GM12865 (cell line): ENCODE measurements at regions not wholly inside any gene's neighbourhood (a gene's known extent, or its start where the extent isn't known, plus 50 kb on each side); places are given as distances from the start of the nearest gene placed in this dataset.

Experiments used
- DNase-seq: peaks from one replicate; pipeline ENCODE4 v3.0.0; 2010; ENCODE audit warnings: low read depth
- H3K4me3 ChIP-seq: 2 replicates; pipeline ENCODE4 v1.5.1; 2011; ENCODE audit warnings: mild to moderate bottlenecking, low read depth, low read length, control low read depth
- CTCF ChIP-seq: IDR thresholded peaks from 2 replicates; pipeline ENCODE4 v1.5.1; 2011; ENCODE audit warnings: low read length, control low read depth, low read depth, inconsistent platforms; ENCODE audit not compliant: insufficient read depth; ENCODE audit errors: missing control alignments

- no peak overlapping the region for H3K4me3 ChIP-seq
- no peak for TF ChIP-seq CTCF
- DNase-seq = no peak
Observed at GRCh38 chr20:6831461-6831860, 64.0 kb downstream of the BMP2 start.

- H3K4me3 ChIP-seq = no peak overlapping the region
- TF ChIP-seq CTCF = no peak
- DNase-seq = no peak
Observed at GRCh38 chr20:6832811-6833210, 65.3 kb downstream of the BMP2 start.

- H3K4me3 ChIP-seq = no peak overlapping the region
- TF ChIP-seq CTCF = no peak
- DNase-seq = no peak
Observed at GRCh38 chr20:6835609-6836008, 68.1 kb downstream of the BMP2 start.

GRCh38 chr20:6836821-6837374 lies 69.4 kb downstream of the BMP2 start:
- DNase-seq = no peak
- H3K4me3 ChIP-seq = no peak overlapping the region
- no peak for TF ChIP-seq CTCF

GRCh38 chr20:6837730-6838129 lies 70.2 kb downstream of the BMP2 start:
- DNase-seq = no peak
- H3K4me3 ChIP-seq = no peak overlapping the region
- TF ChIP-seq CTCF = no peak

- no peak for TF ChIP-seq CTCF
- peak; percentile 16 for DNase-seq
- H3K4me3 ChIP-seq = no peak overlapping the region
Observed at GRCh38 chr20:6838181-6838826, 70.8 kb downstream of the BMP2 start.

GRCh38 chr20:6841128-6841527 lies 73.6 kb downstream of the BMP2 start:
- H3K4me3 ChIP-seq = no peak overlapping the region
- no peak for DNase-seq
- TF ChIP-seq CTCF = no peak
